Activated CD8-positive, alpha-beta memory T cell treated with anti-CD3 and anti-CD28 coated beads for 48 hours (primary cell): ENCODE measurements at regions not wholly inside any gene's neighbourhood (a gene's known extent, or its start where the extent isn't known, plus 50 kb on each side); places are given as distances from the start of the nearest gene placed in this dataset.
"Not testable (repeated sequence)": the region's sequence is repeated elsewhere in the genome, so short reads cannot be mapped to it uniquely, and the experiment has no call there.

ENCODE experiments used
- DNase-seq, 3 experiments: peaks; one replicate each; pipeline ENCODE4 v3.0.0-alpha.2; 2020; ENCODE audit warnings: low read depth in 2 of 3, low spot score in 2 of 3

GRCh38 chr6:128598571-128598970 is 78.2 kb upstream of the PTPRK start:
- DNase-seq: no peak

DNA sequence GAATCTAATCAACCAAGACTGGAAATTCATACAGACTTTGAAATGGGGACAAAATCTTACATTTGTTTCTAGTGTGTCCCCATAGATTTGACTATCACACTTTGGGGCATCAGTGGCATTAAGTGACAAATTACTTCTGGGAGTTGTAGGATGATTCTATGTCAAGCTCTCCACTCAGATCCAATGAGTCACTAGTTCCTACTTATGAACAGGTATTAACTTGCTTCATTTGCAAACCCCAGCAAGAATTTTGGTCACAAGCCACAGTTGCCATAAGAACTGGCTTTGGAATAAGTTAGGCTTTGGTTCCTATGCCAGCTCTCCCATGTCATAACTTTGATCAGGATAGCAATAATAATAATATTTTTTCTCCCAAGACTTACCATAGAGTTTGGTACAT is 77.6 kb upstream of the PTPRK start:
- no peak for DNase-seq

DNA sequence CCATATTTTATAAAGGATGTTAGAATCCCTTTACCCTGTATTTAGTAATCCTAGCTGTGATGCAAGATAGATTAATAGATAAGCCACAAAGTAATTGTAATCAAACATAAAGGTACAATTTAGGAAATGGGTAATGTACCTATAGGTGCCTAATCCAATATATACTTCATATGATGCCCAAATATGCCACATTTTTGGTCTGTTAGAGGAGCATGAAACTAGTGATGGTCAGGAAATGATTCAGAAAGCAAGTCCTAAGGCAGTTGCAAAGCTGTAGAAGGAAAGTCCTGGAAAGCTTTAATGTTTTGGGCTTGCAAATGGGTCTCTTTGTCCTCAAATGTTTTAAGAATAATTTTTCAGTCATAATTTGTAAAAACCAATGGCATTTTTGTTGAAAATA is 76.6 kb upstream of the PTPRK start:
- DNase-seq: no peak

- DNase-seq: no peak
Measured at GRCh38 chr6:128595544-128595943, 75.1 kb upstream of the PTPRK start.

- no peak for DNase-seq
Measured at GRCh38 chr6:128586095-128586494, 65.7 kb upstream of the PTPRK start.

- DNase-seq: no peak
Measured at GRCh38 chr6:128580224-128581110, 60.1 kb upstream of the PTPRK start.

DNA sequence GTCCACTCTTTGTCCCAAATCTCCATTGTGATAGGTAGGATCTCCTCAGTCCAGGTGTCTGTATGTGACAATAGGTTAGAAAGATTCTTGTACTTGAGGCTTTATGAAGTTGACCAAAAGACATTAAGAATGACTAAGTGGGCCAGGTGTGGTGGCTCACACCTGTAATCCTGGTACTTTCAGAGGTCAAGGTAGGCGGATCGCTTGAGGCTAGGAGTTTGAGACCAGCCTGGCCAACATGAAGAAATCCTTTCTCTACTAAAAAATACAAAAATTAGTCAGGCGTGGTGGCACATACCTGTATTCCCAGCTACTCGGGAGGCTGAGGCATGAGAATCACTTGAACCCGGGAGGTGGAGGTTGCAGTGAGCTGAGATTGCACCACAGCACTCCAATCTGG is 54.9 kb upstream of the PTPRK start:
- not testable (repeated sequence) for DNase-seq

- no peak for DNase-seq
Measured at GRCh38 chr6:128574402-128574801, 54.0 kb upstream of the PTPRK start.

GRCh38 chr6:128573036-128573435 is 52.6 kb upstream of the PTPRK start:
- no peak for DNase-seq

DNA sequence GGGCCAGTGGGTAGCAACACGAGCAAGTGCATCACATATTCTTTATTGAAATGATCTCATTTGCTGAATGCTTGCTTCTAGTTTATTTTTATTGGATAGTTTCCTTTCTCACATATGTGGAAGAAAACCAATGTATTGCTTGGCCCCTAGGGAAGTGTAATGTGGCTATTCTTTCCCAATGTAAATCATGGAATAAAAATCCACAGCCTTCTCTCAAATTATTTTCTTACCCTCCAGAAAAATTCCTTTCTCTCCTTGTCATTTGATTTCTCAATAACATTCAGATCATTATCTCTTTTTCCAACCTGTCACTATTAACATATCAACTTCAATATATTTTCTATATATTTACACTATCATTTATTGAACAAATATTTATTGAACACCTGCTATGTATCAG is 51.9 kb upstream of the PTPRK start:
- no peak for DNase-seq

DNA sequence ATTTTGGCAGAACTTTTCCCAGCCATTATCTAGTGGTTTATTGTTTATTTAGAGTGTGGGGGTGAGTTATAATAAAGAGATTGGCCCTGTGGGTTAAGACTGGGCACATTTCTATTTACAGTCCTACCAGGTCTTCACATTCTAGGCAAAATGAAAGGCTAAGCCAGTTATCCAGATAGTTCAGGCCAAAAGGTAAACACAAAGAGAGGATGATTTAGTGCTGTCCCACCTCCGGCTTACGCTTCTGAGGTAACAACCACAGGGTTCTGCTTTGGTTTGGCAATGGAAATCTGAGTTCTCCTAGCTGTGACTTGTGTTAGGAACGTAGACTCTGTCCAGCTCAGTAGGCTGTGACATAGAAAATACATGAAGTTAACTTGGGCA is 50.3 kb upstream of the PTPRK start:
- DNase-seq: no peak

DNA sequence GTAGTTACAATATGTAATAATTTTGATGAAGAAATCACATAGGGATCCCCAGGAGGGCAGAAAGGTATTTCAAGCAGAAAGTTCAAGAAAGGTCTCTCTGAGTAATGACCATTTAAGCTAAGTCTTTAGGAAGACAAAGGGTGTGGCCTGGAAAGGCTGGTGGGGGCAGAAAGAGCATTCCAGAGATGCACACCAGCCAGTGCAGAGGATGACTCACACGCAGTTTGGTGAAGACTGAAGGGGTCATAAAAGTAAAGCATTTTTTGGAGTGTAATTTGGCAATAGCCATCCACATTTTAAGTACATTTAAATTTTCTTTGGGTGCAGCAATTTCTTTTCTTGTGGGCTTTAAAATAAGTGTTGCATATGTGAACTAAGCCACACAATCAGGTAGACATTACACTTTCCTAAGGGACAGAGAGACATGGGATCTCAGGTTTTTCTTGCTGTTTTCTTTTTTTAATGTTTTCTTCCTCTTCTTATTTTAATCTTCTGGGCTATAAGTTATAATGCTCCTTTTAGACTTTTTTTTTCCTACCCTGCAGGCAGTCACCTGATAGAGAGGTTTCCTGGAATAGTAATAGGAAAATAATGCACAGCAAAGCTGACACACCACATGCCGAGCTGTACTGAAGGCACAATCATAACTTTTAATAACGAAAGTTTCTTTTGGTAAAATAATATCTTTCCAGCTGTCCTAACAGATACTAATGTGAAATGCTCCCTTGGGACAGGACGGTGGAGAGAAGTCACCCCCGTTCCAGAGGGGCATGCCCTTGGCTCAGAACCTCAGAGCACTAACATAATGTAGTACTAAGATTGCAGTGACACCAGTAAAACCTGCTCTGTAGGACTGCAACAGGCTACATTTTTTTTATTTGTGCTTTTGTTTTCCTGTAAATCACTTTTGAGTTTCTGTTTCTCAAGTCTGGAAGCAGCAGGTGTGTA is 49.6 kb upstream of the PTPRK start:
- DNase-seq: no peak
